ENCODE measurements at regions not wholly inside any gene's neighbourhood (a gene's known extent, or its start where the extent isn't known, plus 50 kb on each side); places are given as distances from the start of the nearest gene placed in this dataset.

DNA sequence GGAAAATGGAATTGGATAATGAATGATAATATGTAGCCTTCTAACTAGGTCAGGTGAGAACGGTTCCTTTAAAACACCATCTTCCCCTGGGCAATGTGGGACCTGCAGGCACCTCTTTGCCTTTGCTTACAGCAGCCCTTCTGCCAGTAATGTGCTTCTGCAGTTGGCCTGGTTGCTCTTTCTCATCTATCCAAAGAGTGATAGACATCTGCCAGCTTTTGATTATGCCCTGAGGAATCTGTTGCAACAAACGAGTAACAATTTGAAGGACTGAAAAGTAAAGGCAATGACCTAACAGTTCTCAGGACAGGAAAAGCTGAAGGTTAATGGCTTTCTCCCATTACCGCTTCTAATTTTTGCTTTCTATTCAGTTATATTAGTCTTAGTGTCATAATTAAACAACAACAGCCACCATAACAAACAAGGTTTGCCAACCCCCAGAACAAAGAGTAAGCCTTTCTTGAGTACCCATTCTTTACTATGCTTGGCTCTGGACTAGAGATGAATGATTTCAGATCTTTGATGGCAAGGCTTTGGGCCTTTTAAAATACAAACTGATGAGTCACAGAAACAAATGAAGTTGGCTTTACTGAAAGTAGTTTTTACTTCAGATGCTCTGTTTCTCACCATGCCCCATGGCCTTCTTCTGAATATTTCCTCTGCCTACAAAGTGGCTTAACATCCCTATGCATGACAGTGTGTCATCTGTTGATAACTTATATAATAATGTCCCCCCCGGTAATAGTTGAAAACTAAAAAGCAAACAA lies 76.1 kb upstream of the KRR1 start:
- DNase-seq, result no peak

DNA sequence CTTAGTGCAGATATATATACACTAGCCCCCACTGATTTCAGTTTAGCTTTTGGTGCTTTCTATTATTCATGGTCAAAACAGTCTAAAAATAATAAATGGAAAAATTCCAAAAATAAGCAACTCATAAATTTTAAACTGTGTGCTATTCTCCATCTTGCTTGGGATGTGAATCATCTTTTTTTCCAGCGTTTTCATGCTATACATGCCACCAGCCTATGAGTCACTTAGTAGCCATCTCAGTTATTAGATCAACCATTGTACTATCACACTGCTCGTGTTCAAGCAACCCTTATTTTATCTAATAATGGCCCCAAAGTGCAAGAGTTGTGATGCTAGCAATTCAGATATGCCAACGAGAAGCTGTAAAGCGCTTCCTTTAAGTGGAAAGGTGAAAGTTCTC lies 73.9 kb upstream of the KRR1 start:
- DNase-seq, result no peak

DNA sequence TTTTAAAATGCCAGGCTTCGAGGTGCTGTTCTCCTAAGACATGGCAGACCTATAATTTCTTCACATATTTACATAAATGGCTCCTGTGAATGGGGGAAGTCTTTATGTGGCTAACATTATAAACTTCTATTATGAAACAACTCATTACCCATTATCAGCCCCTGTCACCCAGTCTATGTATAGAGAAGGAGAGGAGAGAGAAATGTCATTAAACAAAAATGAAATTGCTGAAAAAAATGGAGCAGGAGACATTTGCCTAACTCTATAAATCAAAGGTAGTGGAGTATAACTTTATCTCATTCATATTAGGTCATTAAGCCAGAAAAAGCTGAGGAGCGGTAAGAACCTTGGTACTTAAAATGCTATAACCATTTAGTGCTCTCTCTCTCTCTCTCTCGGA lies 71.9 kb upstream of the KRR1 start:
- DNase-seq, result no peak

DNA sequence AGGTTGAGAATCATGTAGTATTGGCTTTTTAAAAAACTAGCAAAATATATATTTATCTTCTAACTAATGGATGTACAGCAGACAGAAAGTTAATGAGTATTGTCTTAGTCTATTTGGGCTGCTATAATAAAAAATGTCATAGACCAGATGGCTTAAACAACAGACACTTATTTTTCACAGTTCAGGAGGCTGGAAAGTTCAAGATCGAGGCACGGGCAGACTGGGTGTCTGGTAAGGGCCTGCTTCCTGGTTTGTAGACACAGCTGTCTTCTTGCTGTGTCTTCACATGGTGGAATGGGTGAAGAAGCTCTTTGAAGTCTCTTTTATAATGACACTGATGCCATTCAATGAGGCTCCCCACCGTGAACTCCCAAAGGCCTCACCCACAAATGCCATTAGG lies 70.1 kb upstream of the KRR1 start:
- no peak for DNase-seq

GRCh38 chr12:75579552-75579951 lies 68.1 kb upstream of the KRR1 start:
- no peak for DNase-seq

- DNase-seq, result no peak
Observed at GRCh38 chr12:75578546-75578945, 67.1 kb upstream of the KRR1 start.

GRCh38 chr12:75577812-75578211 lies 66.4 kb upstream of the KRR1 start:
- DNase-seq, result no peak

DNA sequence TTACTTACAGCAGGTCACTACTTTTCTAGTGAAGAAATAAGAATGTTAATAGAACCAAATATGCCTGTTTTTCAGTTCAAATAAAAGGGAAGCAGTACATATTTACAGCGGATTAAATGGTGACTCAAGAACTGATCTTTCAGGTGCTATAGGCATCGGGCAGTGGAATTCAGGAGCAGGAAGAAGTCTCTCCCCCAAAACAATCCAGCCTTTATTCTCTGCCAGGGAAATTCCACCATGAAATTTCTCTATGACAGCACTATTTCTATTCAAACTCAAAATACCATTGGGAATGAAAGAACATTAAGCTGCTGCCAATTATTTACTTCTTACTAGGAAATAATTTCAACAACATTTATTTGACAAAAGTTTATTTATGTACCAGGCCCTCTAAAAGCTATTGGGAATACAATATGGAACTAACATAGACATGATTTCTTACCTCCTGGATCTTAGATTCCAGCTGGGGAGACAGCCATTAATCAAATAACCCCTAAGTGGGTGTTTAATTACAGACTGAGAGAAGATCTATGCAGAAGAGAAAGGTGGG lies 60.3 kb upstream of the KRR1 start:
- no peak for DNase-seq

GRCh38 chr12:75571204-75571603 lies 59.8 kb upstream of the KRR1 start:
- DNase-seq, result no peak

GRCh38 chr12:75568801-75569200 lies 57.4 kb upstream of the KRR1 start:
- DNase-seq, result no peak

DNA sequence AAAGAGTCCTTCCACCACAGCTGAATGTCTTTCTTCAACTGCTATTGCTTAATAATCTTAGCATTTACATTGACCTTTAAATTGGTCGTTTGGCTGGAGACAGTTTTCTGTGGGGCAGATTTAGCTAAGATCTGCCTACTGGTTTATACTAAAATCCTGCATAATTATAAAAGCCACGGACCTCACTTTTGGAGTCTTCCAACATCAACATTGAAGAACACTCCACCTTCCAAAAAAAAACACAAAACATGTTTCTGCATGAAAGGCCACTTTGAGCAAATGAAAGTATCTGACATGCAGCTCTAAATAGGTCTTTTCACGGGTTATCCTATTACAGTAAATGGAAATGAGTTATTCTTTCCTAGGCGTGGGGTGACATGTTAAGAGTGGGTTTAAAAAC lies 57.0 kb upstream of the KRR1 start:
- DNase-seq, result no peak

- DNase-seq, result no peak
Observed at GRCh38 chr12:75565795-75566194, 54.4 kb upstream of the KRR1 start.

- DNase-seq, result peak; percentile 42
Observed at GRCh38 chr12:75564852-75565251, 53.4 kb upstream of the KRR1 start.

DNA sequence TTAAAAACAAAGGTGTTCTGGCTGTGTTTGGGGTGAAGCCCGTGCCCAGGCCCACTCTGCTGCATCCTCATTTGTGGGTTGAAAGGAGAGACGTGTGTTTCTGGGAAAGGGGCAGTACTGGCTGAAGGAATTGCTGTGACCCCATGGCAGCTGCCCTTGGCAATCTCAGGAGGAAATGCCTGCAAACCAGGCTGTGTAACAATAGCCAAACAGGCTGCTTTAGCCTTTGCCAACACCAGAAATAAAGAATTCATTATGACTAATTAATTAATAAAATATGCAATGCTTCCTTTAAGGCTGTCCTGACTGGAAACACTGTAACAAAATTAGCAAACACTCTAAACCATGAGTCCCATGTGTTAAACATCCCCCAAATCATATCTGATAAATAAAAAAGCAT lies 53.0 kb upstream of the KRR1 start:
- DNase-seq, result peak; percentile 44

- DNase-seq, result no peak
Observed at GRCh38 chr12:75563351-75563750, 51.9 kb upstream of the KRR1 start.

GRCh38 chr12:75561921-75562320 lies 50.5 kb upstream of the KRR1 start:
- DNase-seq, result no peak
